Inferior parietal cortex (tissue), 1 donor: ENCODE measurements at regions not wholly inside any gene's neighbourhood (a gene's known extent, or its start where the extent isn't known, plus 50 kb on each side); places are given as distances from the start of the nearest gene placed in this dataset.

Source experiments
- DNase-seq: peaks from one replicate; pipeline ENCODE4 v3.0.0-alpha.2; 2016; ENCODE audit errors: extremely low spot score

DNA sequence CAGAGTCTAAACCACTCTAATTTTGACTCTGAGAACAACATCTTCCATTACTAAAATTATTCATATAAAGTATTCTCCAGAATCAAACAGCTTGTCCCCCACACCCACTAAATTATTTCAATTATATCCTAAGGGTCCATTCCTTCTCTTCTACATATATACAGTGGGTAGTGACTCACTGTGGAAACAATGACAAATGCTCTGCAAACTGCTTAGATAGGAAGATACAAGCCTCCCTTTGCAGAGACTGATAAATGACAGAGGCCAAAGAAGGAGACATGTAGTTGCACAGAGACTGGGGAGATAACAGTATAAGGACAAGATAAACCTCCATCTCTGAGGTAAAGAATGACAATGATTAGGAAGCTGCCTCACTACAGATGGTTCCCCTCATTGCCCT lies 1087.4 kb downstream of the AGBL1 start:
- no peak for DNase-seq

DNA sequence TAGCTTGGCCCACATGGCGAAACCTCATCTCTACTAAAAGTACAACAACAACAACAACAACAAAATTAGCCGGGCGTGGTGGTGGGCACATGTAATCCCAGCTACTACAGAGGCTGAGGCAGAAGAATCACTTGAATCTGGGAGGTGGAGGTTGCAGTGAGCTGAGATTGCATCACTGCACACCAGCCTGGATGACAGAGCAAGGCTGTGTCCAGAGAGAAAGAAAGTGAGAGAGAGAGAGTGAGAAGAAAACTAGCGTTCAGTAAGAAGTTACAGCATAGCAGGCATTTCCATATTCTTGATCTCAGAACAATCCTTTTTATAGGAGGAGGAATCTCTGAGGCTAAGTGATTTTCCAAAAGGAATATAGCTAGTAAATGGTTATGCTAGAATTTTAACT lies 1076.1 kb downstream of the AGBL1 start:
- no peak for DNase-seq

DNA sequence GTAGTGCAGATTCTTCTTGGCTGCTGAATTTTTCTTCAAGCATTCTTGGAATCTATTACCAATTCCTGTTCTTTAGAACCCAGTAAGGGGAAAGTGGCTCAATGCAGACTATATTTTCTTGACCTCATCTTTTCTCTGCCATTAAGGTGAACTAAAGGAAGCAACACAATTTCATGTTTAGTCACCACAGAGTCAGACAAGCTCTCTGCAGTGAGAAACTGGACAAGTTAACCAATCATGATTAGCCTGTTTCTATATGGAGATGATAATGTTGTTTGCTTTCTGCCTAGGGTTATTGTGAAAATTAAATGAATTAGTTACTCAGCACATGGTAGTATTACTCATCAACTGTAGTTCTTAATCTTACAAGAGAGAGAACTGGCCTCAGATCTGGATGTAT lies 1075.1 kb downstream of the AGBL1 start:
- DNase-seq = no peak

DNA sequence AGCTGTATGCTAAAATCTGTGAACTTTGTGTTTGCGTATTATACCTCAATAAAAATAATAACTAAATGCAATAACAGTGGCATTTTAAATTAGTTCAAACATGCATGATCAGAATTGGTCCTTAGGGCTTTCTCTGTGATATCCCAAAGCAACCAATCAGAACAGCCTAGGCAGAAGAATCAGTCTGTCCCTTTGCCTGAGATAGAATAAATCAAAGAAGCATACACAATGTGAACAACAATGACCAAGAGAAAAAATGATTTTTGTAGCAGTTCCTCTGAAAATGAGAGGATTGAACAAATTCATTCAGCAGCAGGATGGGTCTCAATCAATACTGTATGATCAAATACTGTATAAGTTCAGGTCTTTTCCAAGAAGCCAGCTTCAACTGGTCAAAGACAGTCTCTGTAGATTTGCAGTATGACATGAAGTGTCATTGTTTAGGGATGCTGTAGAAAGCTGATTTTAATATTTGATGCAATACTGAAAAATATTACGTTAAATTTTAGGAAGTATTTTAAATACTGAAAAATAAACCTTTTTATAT lies 1071.6 kb downstream of the AGBL1 start:
- no peak for DNase-seq

DNA sequence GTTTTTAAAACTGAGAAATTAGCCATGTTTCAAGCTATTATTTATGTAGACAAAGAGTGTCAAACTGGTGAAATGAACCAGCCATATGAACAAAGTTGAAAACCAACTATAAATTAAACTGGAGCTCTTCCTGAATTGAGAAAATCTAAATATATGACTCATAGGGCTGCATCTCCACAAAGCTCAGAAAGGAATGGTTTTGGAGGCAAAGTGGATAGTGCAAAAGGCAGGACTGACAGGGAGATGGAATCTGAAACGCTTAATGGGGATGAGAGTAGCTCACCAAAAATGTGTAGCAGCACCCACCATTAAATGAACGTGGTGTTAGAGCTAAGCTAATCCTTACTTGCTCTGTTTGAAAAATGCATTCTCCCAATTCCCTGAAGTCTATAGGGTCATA lies 1066.0 kb downstream of the AGBL1 start:
- DNase-seq = no peak

DNA sequence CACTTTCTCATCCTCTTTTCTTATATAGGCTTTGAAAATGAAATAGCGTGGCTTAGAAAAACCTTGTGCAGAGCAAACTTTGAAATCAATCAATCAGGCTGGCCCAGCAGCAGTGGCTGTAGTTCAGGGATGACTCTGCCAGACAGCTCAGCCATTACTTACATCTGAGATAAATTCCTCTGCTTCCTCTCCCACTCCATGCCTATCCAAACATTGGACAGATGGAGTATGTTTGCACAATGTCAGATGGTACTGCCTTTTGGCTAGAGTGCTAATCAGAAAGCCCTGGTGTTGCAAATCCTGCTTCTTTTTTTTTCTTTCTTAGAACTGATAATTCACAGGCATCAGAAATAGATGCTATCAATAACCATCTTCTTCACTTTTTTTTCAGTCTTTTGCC lies 1065.1 kb downstream of the AGBL1 start:
- no peak for DNase-seq

DNA sequence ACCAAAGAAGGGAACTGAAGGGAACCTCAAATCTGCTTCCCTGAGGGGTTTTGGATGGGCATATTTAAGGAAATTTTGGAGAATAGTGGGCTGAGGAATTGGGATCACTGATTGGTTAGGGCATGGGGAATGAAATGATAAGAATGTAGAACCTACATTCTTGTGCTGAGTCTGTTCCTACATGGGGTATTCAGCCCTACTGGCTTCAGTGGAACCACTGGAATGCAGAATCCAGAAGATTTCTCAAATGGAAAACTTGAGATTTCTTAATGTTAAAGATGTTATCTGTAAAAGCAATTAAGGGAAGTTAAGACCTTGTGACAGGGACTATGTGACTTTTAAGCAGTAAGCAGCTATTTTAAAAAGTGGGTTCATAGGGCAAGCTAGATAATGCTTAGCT lies 1062.4 kb downstream of the AGBL1 start:
- DNase-seq = no peak

DNA sequence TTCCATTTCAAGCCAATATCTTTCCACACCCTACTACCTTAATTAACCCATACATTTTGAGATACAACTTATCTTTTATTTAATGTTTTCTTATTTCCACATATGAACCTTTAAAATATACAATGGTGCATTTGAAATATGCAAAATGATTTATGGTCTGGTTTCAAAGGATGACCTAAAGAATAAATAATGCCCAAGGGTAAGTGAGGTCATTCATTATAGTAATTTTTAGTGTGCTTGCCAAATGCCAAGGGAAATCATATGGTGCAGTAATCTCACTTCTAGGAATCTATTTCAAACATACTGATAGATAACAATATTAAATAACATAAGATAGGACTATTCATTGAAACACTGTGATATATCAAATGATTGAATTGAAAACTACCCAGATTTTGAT lies 1055.4 kb downstream of the AGBL1 start:
- no peak for DNase-seq

DNA sequence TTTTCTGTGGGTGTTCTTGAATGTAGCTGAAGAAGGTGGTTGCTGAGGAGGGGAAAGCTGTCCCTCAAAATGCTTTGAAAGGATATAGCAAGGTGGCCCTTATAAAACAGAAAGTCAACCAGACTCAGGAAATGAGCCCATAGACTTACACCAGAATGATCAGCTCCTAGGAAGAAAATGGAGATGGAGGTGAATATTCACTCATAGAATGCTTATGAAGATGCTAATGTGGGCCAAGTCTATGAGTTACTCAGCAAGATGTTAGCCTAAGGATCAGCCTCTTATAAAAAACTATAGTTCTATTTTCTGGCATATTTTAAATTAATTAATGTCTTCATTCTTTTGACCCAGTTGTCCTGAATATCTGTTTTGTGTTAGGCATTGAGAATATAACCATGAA lies 1054.0 kb downstream of the AGBL1 start:
- no peak for DNase-seq

DNA sequence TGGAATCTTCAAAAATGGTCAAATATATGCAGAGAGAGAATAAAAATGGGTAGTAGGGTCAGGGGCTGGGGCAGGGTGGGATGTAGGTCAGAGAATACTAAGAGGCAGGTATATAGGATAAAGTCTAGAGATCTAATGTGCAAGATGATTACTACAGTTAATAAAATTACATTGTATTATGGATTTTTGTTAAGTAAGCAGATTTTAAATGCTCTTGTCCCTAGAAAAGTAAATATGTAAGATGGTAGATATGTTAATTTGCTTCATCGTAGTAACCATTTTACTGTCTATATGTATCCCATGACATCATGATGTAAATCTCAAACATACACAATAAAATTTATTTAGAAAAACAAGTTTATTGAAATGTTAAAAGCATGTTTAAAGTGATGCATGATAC lies 1051.4 kb downstream of the AGBL1 start:
- DNase-seq = no peak

DNA sequence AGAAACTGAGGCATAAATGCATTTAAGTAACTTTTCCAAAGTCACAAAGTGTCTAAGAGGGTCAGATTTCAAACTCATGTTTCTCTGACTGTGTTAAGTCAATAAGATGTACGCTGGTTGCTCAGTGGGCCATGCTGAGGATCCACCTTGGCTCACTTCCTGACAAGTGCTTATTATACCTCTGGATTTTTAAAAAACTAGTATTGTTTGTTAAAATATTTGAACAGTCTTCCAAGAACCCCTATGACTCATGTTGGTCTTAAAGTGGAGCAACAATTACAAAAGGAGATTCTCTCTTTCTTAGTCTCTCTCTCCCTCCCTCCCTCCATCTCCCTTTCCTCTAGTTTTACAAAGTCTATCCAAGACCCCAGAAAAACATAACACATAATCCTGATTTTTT lies 1050.2 kb downstream of the AGBL1 start:
- no peak for DNase-seq

DNA sequence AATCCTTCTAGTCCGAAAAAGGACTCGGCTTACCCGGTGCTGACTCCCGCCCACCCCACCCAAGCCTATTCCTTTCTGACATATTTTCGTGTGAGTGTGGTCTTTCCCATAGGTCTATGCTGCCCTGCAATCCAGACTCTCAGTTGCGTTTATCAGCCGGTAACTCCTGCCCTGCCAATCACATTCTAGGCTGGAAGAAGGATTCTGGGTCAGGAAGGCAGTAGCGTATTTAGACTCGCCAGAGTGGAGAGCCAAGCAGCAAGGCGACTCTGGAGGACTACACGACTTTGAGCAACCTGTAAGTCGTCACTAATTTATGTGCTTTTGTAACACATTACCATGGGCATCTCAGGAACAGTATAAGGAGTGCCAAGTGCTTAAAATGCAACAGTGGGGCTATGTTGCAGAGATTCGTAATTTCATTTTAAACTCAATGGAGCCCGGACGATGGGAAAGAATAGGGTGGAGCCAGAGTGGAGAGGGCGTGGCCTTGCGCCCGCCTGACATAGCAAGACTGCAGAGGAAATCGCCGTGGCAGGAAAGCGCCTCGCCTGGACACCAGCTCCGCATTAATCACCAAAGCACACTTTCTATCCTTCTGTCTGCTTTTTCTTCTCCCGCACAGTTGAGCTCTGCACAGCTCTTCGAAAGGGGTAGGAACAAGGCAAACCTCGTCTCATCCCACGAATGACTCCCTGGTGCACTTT lies 1044.2 kb downstream of the AGBL1 start:
- DNase-seq = no peak

DNA sequence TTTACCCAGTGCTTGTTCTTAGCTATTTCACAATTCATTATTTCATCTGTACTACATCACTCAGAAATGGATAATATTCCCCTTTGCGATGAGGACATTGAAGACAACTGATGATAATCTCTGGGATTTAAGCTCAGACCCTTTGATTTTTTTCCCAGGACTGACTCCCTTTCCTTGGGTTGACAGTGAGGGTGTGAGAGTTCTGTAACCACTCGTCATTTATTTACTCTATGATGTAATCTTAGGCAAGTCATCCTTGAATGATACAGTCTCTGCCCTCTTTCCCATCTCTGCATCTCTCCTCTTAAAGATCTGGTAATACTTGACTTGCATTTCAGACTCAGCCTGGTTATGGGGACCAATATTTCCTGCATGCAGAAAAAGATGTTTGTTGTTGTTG lies 1041.7 kb downstream of the AGBL1 start:
- no peak for DNase-seq

DNA sequence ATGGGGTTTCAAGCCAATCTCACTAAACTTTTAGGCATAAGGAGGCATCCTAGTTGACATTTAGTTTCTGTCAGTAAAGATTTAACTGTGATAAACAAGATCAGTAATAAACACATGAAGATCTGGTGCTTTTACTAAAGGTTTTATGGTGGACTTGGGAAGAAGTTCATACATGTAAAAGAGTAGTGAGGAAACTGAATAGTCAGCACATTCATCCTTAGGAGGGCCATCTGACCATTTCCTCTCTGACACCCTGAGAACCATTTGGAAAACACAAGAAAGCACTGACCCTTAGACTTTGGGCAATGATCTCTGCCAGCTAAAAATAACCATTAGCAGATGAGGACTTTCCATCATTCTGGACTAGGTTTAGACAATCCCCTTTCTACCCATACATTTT lies 1040.9 kb downstream of the AGBL1 start:
- no peak for DNase-seq

DNA sequence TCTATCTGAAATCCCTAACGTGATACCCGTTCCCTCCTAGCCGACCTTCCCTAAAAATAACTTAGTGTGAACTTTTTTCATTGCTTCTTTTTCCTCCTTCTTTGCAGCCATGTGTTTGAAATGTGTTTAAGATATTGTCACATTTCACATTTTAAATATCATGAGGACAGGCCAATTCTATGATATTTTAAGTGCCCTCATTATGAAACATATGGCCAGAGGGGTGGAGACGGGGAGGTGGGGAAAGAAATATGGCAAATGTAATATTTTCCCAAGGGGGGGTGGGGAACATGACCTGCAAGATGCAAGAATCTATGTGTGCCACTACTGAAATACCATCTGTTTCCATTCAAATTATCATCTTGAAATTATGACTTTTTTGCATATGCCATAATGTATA lies 1039.2 kb downstream of the AGBL1 start:
- no peak for DNase-seq

DNA sequence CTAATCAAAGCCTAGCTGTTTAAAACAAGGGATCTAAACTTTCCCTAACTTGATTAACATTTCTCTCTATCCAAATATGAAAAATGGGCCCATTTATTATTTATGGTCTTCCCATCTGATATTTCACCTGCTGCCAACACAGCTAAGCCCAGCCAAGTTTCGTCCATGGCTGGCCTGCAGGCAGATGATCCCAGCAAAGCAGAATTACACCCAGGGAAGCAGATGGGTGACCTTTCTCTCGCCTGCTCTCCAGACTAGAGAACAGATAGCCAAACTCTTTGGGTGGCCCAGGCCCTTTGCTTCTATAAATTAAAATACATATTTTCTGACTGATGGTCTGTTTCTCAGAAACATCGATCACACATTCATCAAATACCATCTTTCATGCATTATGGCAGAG lies 1038.8 kb downstream of the AGBL1 start:
- DNase-seq = no peak

DNA sequence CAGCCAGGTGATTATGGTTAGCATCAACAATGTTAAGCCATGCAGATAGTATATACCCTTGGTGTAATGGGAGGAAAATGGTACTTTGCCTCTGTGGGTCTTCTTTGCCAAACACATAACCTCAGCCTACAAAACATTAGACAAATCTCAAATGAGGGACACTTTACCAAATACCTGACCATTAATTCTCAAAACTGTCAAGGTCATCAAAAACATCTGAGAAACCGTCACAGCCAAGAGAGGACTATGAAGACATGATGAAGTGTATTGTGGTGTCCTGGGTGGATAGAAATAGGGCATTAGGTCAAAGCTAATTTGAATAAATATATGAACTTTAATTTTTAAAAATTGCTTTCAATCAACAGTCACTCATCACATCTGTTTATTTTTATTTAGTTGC lies 1036.1 kb downstream of the AGBL1 start:
- DNase-seq = no peak

DNA sequence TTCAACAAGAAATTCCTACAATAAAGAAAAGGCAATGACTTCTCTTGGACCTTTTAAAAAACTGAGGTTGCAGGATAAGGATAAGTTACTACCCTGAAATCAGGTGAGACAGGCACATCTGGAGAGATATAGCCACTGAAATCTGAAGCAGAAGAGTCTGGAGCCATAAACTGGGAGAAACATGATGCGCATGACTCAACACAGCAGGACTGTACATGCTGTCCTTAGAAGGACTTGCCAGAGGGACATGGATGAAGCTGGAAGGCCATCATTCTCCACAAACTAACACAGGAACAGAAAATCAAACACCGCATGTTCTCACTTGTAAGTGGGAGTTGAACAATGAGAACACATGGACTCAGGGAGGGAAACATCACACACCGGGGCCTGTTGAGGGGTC lies 1020.2 kb downstream of the AGBL1 start:
- DNase-seq = no peak

DNA sequence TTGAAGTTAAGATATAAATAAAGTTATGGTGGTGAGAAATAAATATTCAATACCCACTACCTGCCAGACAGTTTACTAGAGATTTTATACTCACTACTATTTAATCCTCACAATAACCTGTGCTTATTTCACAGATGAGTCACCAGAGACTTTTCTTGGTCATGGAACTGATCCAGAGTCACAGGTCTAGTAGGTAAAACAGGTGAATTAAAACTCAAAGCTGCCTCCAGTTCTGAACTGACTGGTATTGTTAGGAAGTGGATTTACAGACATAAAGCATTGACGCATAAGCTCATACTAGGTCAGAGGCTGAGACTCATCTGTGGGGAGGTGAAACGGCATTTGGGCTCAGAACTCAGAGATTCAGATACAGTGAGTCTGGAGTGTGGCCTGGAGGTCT lies 1009.9 kb downstream of the AGBL1 start:
- no peak for DNase-seq

DNA sequence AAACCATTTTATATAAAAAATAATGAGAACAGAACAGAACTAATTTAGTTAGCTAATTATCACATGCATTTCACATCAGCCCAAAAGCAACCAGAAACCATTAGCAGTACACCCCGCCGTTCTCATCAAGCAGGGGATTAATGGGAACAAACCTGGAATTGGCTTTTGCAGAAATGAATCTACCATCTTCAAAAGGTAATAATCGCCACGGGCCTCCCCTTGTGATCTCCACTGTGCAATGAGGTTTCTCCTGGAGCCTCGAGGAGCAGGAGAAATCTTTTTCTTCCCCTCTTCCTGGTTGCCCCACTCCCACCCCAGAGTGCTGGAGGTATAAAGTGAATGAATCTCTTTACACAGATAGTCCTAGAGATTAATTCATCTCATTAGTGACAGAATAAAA lies 1003.5 kb downstream of the AGBL1 start:
- no peak for DNase-seq

DNA sequence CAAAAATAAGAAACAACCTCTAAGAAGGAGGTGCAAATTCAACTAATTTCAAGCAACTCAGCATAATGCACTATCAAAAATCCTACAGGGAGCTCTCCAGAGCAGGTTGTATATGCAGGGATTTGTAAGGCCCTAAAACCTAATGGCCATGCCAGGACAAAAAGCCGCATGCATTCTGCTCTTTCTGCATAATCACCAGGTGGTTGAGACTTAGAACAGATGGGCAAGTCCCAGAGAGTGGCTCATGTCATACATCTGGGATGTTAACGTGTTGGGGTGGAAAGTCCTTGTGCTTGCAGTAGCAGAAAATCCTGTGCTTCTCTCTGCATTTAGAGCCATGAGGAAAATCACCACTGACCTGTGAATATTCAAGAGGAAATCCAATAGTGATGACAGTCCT lies 1002.9 kb downstream of the AGBL1 start:
- no peak for DNase-seq

DNA sequence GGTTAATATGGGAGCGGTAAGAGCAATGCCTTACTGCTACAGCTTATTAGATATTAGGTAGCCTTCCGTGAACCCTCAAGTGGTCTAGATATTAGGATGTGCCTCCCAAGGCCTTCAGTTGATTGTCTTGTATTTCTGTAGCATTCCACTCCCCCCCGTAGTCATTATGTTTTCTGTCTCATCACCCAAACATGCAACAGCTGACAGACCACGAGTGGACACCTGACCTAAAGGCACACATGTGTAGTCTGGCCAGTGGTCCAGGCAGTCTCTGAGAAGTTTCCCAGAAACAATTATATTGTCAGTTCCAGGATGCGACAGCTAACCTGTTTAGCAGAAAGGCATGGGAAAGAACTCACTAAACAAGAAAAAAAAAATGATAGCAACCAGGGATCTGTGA lies 1000.9 kb downstream of the AGBL1 start:
- DNase-seq = no peak
